ENCODE measurements at regions not wholly inside any gene's neighbourhood (a gene's known extent, or its start where the extent isn't known, plus 50 kb on each side); places are given as distances from the start of the nearest gene placed in this dataset.

- TF ChIP-seq CTCF (IDR thresholded peaks at IDR 0.05) (no peak), POLR2A (IDR thresholded peaks at IDR 0.05) (no peak), EP300 (IDR thresholded peaks at IDR 0.05) (no peak)
Measured at GRCh38 chr17:77442976-77443747, 302.4 kb downstream of the SEC14L1 start.
